WTC11 (cell line): ENCODE measurements at regions not wholly inside any gene's neighbourhood (a gene's known extent, or its start where the extent isn't known, plus 50 kb on each side); places are given as distances from the start of the nearest gene placed in this dataset.

Experiments used
- ATAC-seq: fragments of 200-7000 bp; cut with Tn5 transposase; 2 replicates; pipeline ENCODE4 v1.10.0; 2021; ENCODE audit warnings: mild to moderate bottlenecking, moderate library complexity
- CTCF ChIA-PET: fragments of 300-600 bp; sonication (Branson Sonifier 250); formaldehyde crosslinking; loops from one replicate; lab custom pipeline; 2021; ENCODE audit warnings: antibody characterized with exemption; lab: Charles Lee
- POLR2A ChIA-PET: fragments of 350-600 bp; sonication (Branson Sonifier 250); formaldehyde crosslinking; loops from one replicate; lab custom pipeline; 2021; ENCODE audit warnings: antibody characterized with exemption; lab: Charles Lee
- DNase-seq: peaks from one replicate; pipeline ENCODE4 v3.0.0; 2021; ENCODE audit warnings: low spot score
- H3K27ac Mint-ChIP-seq: 2 replicates; pipeline ENCODE4 v1.8.0; 2021; ENCODE audit warnings: mixed read lengths
- H3K27me3 Mint-ChIP-seq: 2 replicates; pipeline ENCODE4 v1.8.0; 2021; ENCODE audit warnings: low read depth, mild to moderate bottlenecking, moderate library complexity, mixed read lengths
- H3K36me3 Mint-ChIP-seq: 2 replicates; pipeline ENCODE4 v1.8.0; 2021; ENCODE audit warnings: mixed read lengths
- H3K4me1 Mint-ChIP-seq: 2 replicates; pipeline ENCODE4 v1.8.0; 2022; ENCODE audit warnings: mixed read lengths
- H3K4me3 Mint-ChIP-seq: 2 replicates; pipeline ENCODE4 v1.8.0; 2021; ENCODE audit warnings: mild to moderate bottlenecking, moderate library complexity, mixed read lengths
- H3K9me3 Mint-ChIP-seq: 2 replicates; pipeline ENCODE4 v1.8.0; 2021; ENCODE audit warnings: mixed read lengths
- ELF4 ChIP-seq: sonication (generic); formaldehyde crosslinking; IDR thresholded peaks from 2 replicates; pipeline ENCODE4 v1.8.1; 2022; ENCODE audit warnings: low read depth, mild to moderate bottlenecking, moderate library complexity, missing genetic modification reagents
- ETV6 ChIP-seq: sonication (generic); formaldehyde crosslinking; IDR thresholded peaks from 2 replicates; pipeline ENCODE4 v1.8.1; 2022; ENCODE audit warnings: mild to moderate bottlenecking, missing genetic modification reagents
- FOXK1 ChIP-seq: sonication (generic); formaldehyde crosslinking; IDR thresholded peaks from 2 replicates; pipeline ENCODE4 v1.8.0; 2022; ENCODE audit warnings: mild to moderate bottlenecking, moderate library complexity, missing genetic modification reagents
- JAZF1 ChIP-seq: fragments of 250-450 bp; sonication (Bioruptor Pico); IDR thresholded peaks from 2 replicates; pipeline ENCODE4 v1.9.0; 2021; ENCODE audit warnings: moderate library complexity, mild to moderate bottlenecking, inconsistent platforms
- MXD4 ChIP-seq: fragments of 250-450 bp; sonication (Bioruptor Pico); IDR thresholded peaks from 2 replicates; pipeline ENCODE4 v1.8.0; 2021; ENCODE audit warnings: mild to moderate bottlenecking, moderate library complexity, borderline replicate concordance
- NFE2L1 ChIP-seq: sonication (generic); formaldehyde crosslinking; IDR thresholded peaks from 2 replicates; pipeline ENCODE4 v1.8.1; 2023; ENCODE audit warnings: missing genetic modification reagents
- NFYB ChIP-seq: sonication (generic); formaldehyde crosslinking; conservative IDR thresholded peaks from 2 replicates; pipeline ENCODE4 v1.8.0; 2022; ENCODE audit warnings: low read depth, missing genetic modification reagents
- NR2C2 ChIP-seq: sonication (generic); formaldehyde crosslinking; IDR thresholded peaks from 2 replicates; pipeline ENCODE4 v1.8.0; 2022; ENCODE audit warnings: mild to moderate bottlenecking, missing genetic modification reagents
- TF ChIP-seq, protein P1 (sequence below): sonication (generic); formaldehyde crosslinking; conservative IDR thresholded peaks from 2 replicates; pipeline ENCODE4 v1.8.1; 2022; ENCODE audit warnings: mild to moderate bottlenecking, missing genetic modification reagents
- TF ChIP-seq, protein P2 (sequence below): fragments of 250-450 bp; sonication (Bioruptor Pico); IDR thresholded peaks from 2 replicates; pipeline ENCODE4 v1.8.0; 2021; ENCODE audit warnings: mild to moderate bottlenecking
- TF ChIP-seq, protein P3 (sequence below): sonication (generic); formaldehyde crosslinking; IDR thresholded peaks from 2 replicates; pipeline ENCODE4 v1.8.1; 2023; ENCODE audit warnings: mild to moderate bottlenecking, missing genetic modification reagents
- TF ChIP-seq, protein P4 (sequence below): fragments of 250-450 bp; sonication (Bioruptor Pico); conservative IDR thresholded peaks from 2 replicates; pipeline ENCODE4 v1.9.0; 2021; ENCODE audit warnings: mild to moderate bottlenecking
- TF ChIP-seq, protein P5 (sequence below): fragments of 250-450 bp; sonication (Bioruptor Pico); IDR thresholded peaks from 2 replicates; pipeline ENCODE4 v1.9.0; 2021; ENCODE audit warnings: mild to moderate bottlenecking, borderline replicate concordance
- TF ChIP-seq, protein P6 (sequence below): sonication (generic); formaldehyde crosslinking; IDR thresholded peaks from 2 replicates; pipeline ENCODE4 v1.8.1; 2023; ENCODE audit warnings: mild to moderate bottlenecking, missing genetic modification reagents, borderline replicate concordance
- TF ChIP-seq, protein P7 (sequence below): fragments of 250-450 bp; sonication (Bioruptor Pico); IDR thresholded peaks from 2 replicates; pipeline ENCODE4 v1.9.0; 2021; ENCODE audit warnings: mild to moderate bottlenecking
- TF ChIP-seq, protein P8 (sequence below): fragments of 250-450 bp; sonication (Bioruptor Pico); IDR thresholded peaks from 2 replicates; pipeline ENCODE4 v1.9.0; 2021; ENCODE audit warnings: moderate library complexity, mild to moderate bottlenecking, inconsistent platforms, borderline replicate concordance
- TF ChIP-seq, protein P9 (sequence below): sonication (generic); formaldehyde crosslinking; IDR thresholded peaks from 2 replicates; pipeline ENCODE4 v1.8.1; 2023; ENCODE audit warnings: mild to moderate bottlenecking, missing genetic modification reagents, moderate library complexity

DNA sequence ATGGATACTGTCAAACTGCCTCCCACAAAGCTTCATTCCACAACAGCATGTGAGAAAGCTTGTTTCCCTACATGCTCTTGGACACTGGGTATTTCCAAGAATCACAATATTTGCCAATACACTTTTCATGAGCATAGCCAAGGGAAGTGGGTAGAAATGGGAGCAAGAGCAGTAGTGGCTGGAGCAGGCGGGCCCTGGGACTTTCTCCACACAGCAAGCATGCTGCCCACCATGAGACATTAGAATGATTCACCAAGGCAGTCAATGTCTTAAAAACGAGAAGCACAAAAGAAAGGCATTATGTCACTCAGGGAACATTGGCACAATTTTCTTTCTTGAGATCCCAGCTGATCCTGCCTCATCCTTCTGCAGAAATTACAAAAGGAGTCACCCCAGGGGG is 371.6 kb upstream of the RUNX1 start (continued):
- TF ChIP-seq, protein P1, sequence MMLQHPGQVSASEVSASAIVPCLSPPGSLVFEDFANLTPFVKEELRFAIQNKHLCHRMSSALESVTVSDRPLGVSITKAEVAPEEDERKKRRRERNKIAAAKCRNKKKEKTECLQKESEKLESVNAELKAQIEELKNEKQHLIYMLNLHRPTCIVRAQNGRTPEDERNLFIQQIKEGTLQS (CRISPR knock-in tag): no peak
- TF ChIP-seq JAZF1 (no peak), ETV6 (CRISPR knock-in tag) (no peak), FOXK1 (CRISPR knock-in tag) (no peak), NFE2L1 (CRISPR knock-in tag) (no peak)
- TF ChIP-seq, protein P2, sequence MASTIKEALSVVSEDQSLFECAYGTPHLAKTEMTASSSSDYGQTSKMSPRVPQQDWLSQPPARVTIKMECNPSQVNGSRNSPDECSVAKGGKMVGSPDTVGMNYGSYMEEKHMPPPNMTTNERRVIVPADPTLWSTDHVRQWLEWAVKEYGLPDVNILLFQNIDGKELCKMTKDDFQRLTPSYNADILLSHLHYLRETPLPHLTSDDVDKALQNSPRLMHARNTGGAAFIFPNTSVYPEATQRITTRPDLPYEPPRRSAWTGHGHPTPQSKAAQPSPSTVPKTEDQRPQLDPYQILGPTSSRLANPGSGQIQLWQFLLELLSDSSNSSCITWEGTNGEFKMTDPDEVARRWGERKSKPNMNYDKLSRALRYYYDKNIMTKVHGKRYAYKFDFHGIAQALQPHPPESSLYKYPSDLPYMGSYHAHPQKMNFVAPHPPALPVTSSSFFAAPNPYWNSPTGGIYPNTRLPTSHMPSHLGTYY: no peak
- TF ChIP-seq, protein P3, sequence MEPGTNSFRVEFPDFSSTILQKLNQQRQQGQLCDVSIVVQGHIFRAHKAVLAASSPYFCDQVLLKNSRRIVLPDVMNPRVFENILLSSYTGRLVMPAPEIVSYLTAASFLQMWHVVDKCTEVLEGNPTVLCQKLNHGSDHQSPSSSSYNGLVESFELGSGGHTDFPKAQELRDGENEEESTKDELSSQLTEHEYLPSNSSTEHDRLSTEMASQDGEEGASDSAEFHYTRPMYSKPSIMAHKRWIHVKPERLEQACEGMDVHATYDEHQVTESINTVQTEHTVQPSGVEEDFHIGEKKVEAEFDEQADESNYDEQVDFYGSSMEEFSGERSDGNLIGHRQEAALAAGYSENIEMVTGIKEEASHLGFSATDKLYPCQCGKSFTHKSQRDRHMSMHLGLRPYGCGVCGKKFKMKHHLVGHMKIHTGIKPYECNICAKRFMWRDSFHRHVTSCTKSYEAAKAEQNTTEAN: no peak
- TF ChIP-seq, protein P4, sequence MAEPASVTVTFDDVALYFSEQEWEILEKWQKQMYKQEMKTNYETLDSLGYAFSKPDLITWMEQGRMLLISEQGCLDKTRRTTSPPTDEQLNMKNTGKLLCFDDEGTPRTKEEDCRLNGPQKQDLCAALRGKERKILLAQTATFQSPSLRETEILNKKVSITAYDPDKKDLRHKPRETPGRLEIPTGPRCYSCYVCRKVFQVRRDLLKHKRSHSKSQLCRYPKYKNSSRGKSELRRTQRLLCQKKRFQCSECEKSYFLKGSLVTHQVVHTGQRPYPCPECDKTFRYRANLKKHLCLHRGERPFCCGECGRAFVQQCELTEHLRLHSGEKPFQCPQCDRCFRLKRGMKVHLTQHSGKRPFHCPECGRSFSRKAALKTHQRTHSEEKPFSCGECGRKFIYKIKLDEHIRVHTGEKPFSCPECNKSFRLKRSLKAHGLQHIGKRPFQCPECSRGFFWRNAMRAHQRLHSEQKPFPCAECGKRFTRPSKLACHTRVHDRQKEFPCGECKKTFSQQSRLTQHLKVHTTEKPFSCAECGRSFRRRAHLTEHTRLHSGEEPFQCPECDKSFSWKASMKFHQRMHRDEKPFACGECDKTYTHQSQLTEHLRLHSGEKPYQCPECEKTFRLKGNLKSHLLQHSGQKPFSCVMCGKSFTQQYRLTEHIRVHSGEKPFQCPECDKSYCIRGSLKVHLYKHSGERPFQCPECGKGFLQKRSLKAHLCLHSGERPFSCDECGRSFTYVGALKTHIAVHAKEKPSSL: no peak

DNA sequence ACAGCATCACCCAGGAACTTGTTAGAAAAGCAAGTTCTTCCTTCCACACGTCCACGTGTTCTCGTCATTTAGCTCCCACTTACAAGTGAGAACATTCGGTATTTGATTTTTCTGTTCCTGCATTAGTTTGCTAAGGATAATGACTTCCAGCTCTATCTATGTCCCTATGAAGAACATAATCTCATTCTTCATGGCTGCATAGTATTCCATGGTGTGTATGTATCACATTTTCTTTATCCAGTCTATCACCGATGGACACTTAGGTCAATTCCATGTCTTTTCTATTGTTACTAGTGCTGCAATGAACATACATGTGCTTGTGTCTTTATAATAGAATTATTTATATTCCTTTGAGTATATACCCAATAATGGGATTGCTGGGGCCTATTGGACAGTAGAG is 368.7 kb upstream of the RUNX1 start:
- DNase-seq: no peak
- Mint-ChIP-seq H3K4me3 (no peak overlapping the region), H3K36me3 (peaks cover 23% of the 10 kb centered on the region), H3K9me3 (peaks cover 37% of the 10 kb centered on the region), H3K27me3 (no peaks in the 10 kb centered on the region; the same call in 1 of the 2 replicates), H3K27ac (no peak overlapping the region), H3K4me1 (peaks cover 25% of the 10 kb centered on the region)
- TF ChIP-seq, protein P5, sequence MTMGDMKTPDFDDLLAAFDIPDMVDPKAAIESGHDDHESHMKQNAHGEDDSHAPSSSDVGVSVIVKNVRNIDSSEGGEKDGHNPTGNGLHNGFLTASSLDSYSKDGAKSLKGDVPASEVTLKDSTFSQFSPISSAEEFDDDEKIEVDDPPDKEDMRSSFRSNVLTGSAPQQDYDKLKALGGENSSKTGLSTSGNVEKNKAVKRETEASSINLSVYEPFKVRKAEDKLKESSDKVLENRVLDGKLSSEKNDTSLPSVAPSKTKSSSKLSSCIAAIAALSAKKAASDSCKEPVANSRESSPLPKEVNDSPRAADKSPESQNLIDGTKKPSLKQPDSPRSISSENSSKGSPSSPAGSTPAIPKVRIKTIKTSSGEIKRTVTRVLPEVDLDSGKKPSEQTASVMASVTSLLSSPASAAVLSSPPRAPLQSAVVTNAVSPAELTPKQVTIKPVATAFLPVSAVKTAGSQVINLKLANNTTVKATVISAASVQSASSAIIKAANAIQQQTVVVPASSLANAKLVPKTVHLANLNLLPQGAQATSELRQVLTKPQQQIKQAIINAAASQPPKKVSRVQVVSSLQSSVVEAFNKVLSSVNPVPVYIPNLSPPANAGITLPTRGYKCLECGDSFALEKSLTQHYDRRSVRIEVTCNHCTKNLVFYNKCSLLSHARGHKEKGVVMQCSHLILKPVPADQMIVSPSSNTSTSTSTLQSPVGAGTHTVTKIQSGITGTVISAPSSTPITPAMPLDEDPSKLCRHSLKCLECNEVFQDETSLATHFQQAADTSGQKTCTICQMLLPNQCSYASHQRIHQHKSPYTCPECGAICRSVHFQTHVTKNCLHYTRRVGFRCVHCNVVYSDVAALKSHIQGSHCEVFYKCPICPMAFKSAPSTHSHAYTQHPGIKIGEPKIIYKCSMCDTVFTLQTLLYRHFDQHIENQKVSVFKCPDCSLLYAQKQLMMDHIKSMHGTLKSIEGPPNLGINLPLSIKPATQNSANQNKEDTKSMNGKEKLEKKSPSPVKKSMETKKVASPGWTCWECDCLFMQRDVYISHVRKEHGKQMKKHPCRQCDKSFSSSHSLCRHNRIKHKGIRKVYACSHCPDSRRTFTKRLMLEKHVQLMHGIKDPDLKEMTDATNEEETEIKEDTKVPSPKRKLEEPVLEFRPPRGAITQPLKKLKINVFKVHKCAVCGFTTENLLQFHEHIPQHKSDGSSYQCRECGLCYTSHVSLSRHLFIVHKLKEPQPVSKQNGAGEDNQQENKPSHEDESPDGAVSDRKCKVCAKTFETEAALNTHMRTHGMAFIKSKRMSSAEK (CRISPR knock-in tag): no peak
- TF ChIP-seq NFYB (no peak), ELF4 (CRISPR knock-in tag) (no peak), MXD4 (CRISPR knock-in tag) (no peak), NR2C2 (no peak)
- TF ChIP-seq, protein P6, sequence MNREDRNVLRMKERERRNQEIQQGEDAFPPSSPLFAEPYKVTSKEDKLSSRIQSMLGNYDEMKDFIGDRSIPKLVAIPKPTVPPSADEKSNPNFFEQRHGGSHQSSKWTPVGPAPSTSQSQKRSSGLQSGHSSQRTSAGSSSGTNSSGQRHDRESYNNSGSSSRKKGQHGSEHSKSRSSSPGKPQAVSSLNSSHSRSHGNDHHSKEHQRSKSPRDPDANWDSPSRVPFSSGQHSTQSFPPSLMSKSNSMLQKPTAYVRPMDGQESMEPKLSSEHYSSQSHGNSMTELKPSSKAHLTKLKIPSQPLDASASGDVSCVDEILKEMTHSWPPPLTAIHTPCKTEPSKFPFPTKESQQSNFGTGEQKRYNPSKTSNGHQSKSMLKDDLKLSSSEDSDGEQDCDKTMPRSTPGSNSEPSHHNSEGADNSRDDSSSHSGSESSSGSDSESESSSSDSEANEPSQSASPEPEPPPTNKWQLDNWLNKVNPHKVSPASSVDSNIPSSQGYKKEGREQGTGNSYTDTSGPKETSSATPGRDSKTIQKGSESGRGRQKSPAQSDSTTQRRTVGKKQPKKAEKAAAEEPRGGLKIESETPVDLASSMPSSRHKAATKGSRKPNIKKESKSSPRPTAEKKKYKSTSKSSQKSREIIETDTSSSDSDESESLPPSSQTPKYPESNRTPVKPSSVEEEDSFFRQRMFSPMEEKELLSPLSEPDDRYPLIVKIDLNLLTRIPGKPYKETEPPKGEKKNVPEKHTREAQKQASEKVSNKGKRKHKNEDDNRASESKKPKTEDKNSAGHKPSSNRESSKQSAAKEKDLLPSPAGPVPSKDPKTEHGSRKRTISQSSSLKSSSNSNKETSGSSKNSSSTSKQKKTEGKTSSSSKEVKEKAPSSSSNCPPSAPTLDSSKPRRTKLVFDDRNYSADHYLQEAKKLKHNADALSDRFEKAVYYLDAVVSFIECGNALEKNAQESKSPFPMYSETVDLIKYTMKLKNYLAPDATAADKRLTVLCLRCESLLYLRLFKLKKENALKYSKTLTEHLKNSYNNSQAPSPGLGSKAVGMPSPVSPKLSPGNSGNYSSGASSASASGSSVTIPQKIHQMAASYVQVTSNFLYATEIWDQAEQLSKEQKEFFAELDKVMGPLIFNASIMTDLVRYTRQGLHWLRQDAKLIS (CRISPR knock-in tag): no peak
- TF ChIP-seq, protein P7, sequence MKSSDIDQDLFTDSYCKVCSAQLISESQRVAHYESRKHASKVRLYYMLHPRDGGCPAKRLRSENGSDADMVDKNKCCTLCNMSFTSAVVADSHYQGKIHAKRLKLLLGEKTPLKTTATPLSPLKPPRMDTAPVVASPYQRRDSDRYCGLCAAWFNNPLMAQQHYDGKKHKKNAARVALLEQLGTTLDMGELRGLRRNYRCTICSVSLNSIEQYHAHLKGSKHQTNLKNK (CRISPR knock-in tag): no peak
- TF ChIP-seq, protein P8, sequence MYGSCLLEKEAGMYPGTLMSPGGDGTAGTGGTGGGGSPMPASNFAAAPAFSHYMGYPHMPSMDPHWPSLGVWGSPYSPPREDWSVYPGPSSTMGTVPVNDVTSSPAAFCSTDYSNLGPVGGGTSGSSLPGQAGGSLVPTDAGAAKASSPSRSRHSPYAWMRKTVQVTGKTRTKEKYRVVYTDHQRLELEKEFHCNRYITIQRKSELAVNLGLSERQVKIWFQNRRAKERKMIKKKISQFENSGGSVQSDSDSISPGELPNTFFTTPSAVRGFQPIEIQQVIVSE (CRISPR knock-in tag): no peak
- TF ChIP-seq, protein P9, sequence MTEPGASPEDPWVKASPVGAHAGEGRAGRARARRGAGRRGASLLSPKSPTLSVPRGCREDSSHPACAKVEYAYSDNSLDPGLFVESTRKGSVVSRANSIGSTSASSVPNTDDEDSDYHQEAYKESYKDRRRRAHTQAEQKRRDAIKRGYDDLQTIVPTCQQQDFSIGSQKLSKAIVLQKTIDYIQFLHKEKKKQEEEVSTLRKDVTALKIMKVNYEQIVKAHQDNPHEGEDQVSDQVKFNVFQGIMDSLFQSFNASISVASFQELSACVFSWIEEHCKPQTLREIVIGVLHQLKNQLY (CRISPR knock-in tag): no peak
- ATAC-seq: no peak
- POLR2A ChIA-PET: no interaction called here
- CTCF ChIA-PET: no interaction called here
